Skeletal muscle tissue (tissue), 3 donors: ENCODE measurements at regions not wholly inside any gene's neighbourhood (a gene's known extent, or its start where the extent isn't known, plus 50 kb on each side); places are given as distances from the start of the nearest gene placed in this dataset.

Experiments
- H3K27ac ChIP-seq: one replicate; pipeline ENCODE4 v1.7.0; 2013; ENCODE audit warnings: mild to moderate bottlenecking, low read depth, low read length, inconsistent platforms
- H3K27me3 ChIP-seq, 3 donors: one replicate each; pipeline ENCODE4 v1.7.0; 2013; ENCODE audit warnings: low read length in 3 of 3; ENCODE audit not compliant: control insufficient read depth in 3 of 3, insufficient read depth in 3 of 3
- H3K36me3 ChIP-seq, 3 donors: one replicate each; pipeline ENCODE4 v1.7.0; 2013; ENCODE audit warnings: low read length in 3 of 3; ENCODE audit not compliant: control insufficient read depth in 3 of 3, insufficient read depth in 3 of 3
- H3K4me1 ChIP-seq, 3 donors: one replicate each; pipeline ENCODE4 v1.7.0; 2013; ENCODE audit warnings: low read length in 3 of 3, mild to moderate bottlenecking in 3 of 3; ENCODE audit not compliant: control insufficient read depth in 3 of 3, insufficient read depth in 3 of 3
- H3K4me3 ChIP-seq, 3 donors: one replicate each; pipeline ENCODE4 v1.7.0; 2013; ENCODE audit warnings: low read length in 3 of 3
- H3K9ac ChIP-seq, 3 donors: one replicate each; pipeline ENCODE4 v1.7.0; 2013; ENCODE audit warnings: low read length in 3 of 3, mild to moderate bottlenecking in 3 of 3, moderate library complexity in 2 of 3, low read depth in 1 of 3
- H3K9me3 ChIP-seq, 3 donors: one replicate each; pipeline ENCODE4 v1.7.0; 2013; ENCODE audit warnings: low read length in 3 of 3; ENCODE audit not compliant: control insufficient read depth in 3 of 3
- donor health status: Osteomylitis.

DNA sequence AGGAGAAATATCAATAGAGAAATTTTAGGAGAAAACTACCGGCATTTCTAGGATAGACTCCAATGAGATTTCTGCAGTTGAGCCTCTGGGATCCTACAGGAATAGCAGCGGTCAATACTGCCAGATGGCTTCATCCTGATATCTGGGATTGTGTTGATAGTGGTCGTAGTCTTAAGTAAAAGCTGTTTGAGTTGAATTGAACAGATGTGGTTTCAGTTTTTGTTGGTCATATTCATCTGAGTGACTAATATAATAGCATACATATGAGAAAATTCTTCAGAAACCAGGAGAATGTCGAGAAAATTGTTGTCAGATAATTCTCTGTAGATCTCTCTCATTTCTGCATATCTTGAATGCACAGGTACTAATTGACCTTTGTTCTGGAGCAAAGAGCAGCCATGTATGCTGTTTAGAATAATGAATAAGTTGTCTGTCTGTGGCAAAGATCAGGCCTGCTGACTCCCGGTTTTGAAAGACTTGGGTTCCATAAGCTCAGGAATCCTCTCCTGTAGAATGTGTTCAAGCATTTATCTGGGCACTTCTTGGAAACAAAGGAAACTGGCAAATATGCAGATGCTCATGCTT is 288.1 kb downstream of the TMX3 start:
- Histone ChIP-seq H3K9ac (no peak overlapping the region), H3K36me3 (no peaks in the 10 kb centered on the region), H3K4me1 (no peaks in the 10 kb centered on the region), H3K27me3 (no peaks in the 10 kb centered on the region), H3K27ac (no peak overlapping the region), H3K4me3 (no peak overlapping the region), H3K9me3 (no peaks in the 10 kb centered on the region)

GRCh38 chr18:68418881-68419280 is 296.0 kb downstream of the TMX3 start:
- H3K4me1 ChIP-seq, result no peaks in the 10 kb centered on the region
- no peak overlapping the region for H3K27ac ChIP-seq
- no peaks in the 10 kb centered on the region for H3K27me3 ChIP-seq
- H3K36me3 ChIP-seq, result no peaks in the 10 kb centered on the region
- no peak overlapping the region for H3K4me3 ChIP-seq
- H3K9ac ChIP-seq, result no peak overlapping the region
- H3K9me3 ChIP-seq, result no peaks in the 10 kb centered on the region

DNA sequence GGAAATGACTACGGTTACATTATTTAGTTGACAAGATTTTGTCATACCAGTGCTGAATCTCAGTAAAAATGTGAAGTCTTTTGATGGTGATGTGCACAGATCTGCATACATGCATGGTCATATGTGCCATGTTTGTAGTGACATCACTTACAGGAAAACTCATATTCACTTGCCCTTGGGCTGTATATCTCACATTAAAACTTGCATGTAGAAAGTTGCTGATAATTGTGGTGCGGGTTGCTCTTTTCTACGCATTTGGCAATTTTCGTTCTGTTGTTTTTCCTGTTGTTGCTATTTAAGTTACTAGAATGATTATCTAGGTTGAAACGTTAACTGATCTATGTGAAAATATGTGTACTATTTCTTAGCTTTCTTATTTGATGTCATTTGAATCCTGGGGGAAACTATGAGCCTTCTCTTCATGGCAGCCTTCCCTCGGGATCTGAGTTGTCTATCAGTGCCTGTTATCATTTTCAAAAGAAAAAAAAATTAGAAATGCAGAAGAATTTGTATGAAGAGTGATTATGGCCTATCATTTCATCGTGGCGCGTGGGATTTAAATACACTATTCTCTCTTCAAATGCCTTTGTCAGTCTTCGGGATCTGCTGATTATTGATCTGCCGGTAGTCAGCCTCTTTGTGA is 296.6 kb downstream of the TMX3 start:
- Histone ChIP-seq H3K4me1 (no peaks in the 10 kb centered on the region), H3K27me3 (no peaks in the 10 kb centered on the region), H3K9ac (no peak overlapping the region), H3K27ac (no peak overlapping the region), H3K36me3 (no peaks in the 10 kb centered on the region), H3K9me3 (no peaks in the 10 kb centered on the region), H3K4me3 (no peak overlapping the region)

GRCh38 chr18:68417826-68418225 is 297.1 kb downstream of the TMX3 start:
- no peaks in the 10 kb centered on the region for H3K36me3 ChIP-seq
- H3K4me3 ChIP-seq, result no peak overlapping the region
- H3K27ac ChIP-seq, result no peak overlapping the region
- no peak overlapping the region for H3K9ac ChIP-seq
- H3K9me3 ChIP-seq, result no peaks in the 10 kb centered on the region
- no peaks in the 10 kb centered on the region for H3K4me1 ChIP-seq
- H3K27me3 ChIP-seq, result no peaks in the 10 kb centered on the region

DNA sequence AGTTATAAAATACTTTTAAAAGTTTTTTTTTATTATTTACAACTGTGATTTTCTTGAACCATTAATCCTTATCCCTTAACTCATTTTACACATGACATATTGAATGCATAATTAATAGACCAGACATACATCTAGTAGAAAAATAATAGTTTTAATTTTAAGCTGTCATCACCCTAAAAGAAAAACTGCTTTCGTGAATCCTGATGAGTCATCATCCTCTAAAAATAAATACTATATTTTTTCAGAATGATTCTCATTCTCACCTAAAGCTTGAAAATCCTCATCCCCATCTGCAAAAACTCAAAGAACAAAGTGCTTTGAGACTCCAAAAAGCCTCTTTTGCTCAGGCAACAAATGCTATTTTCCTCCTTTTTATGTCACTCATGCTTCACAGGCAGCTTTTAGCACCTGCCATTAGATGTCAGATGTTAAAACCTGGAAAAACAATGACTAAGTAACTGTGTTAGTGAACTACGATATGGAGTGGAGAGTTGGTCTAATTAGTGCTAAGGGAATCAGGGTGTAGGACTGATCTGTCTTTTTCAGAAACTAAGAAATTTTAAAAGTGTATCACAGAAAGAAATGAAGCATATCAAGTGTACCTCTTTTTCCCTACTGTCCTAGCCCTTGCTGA is 297.6 kb downstream of the TMX3 start:
- Histone ChIP-seq H3K27ac (no peak overlapping the region), H3K4me1 (no peaks in the 10 kb centered on the region), H3K9me3 (no peaks in the 10 kb centered on the region), H3K27me3 (no peaks in the 10 kb centered on the region), H3K36me3 (no peaks in the 10 kb centered on the region), H3K9ac (no peak overlapping the region), H3K4me3 (no peak overlapping the region)

- no peaks in the 10 kb centered on the region for H3K27me3 ChIP-seq
- no peaks in the 10 kb centered on the region for H3K9me3 ChIP-seq
- H3K4me3 ChIP-seq, result no peak overlapping the region
- H3K9ac ChIP-seq, result no peak overlapping the region
- H3K27ac ChIP-seq, result no peak overlapping the region
- no peaks in the 10 kb centered on the region for H3K36me3 ChIP-seq
- H3K4me1 ChIP-seq, result no peaks in the 10 kb centered on the region
These were observed 300.5 kb downstream of the TMX3 start for GRCh38 chr18:68414407-68414806.

- Histone ChIP-seq H3K4me3 (no peak overlapping the region), H3K9ac (no peak overlapping the region), H3K36me3 (no peaks in the 10 kb centered on the region), H3K27me3 (no peaks in the 10 kb centered on the region), H3K4me1 (no peaks in the 10 kb centered on the region), H3K27ac (no peak overlapping the region), H3K9me3 (no peaks in the 10 kb centered on the region)
These were observed 305.3 kb downstream of the TMX3 start for GRCh38 chr18:68409576-68409975.

DNA sequence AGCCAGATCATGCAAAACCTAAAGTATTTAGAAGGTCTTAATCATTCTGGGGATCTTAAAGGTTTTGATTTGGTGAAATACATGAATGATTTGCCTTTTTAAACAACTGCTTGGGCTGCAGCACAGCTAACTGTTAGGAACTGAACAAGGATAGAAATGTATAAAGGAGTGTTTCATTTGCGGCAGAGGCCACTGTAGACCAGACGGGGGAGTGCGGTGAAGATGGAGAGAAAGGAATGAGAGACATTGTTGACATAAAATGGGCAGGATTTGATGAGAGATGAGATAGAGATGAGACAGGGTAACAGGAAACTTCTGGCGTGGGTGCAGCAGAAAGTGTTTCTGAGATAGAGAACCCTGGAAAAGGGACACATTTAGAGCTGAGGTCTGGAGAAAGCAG is 308.1 kb downstream of the TMX3 start:
- no peaks in the 10 kb centered on the region for H3K27me3 ChIP-seq
- no peak overlapping the region for H3K27ac ChIP-seq
- H3K9ac ChIP-seq, result no peak overlapping the region
- H3K4me3 ChIP-seq, result no peak overlapping the region
- no peaks in the 10 kb centered on the region for H3K4me1 ChIP-seq
- H3K9me3 ChIP-seq, result no peaks in the 10 kb centered on the region
- no peaks in the 10 kb centered on the region for H3K36me3 ChIP-seq

DNA sequence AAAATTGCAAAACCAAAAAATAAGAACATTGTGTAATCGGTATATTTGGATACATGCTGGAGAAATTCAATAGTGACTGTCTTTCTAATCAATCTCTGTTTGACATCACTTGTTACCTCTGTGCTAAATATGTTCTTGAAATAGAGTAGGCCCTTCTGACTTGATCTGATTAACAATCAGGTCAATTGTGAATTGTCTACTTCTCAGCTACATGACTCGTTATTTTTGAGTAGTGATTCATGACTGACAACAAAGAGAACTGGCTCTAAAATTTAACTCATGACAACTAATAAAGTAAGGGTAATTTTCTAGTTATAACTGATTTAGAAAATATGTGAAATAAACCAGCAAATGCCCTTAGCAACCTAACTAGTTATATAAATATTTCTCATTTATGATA is 312.1 kb downstream of the TMX3 start:
- H3K36me3 ChIP-seq, result no peaks in the 10 kb centered on the region
- no peaks in the 10 kb centered on the region for H3K9me3 ChIP-seq
- H3K4me3 ChIP-seq, result no peak overlapping the region
- no peak overlapping the region for H3K27ac ChIP-seq
- no peak overlapping the region for H3K9ac ChIP-seq
- H3K4me1 ChIP-seq, result no peaks in the 10 kb centered on the region
- H3K27me3 ChIP-seq, result no peaks in the 10 kb centered on the region

- Histone ChIP-seq H3K9me3 (no peaks in the 10 kb centered on the region), H3K27ac (no peak overlapping the region), H3K9ac (no peak overlapping the region), H3K27me3 (no peaks in the 10 kb centered on the region), H3K36me3 (no peaks in the 10 kb centered on the region), H3K4me3 (no peak overlapping the region), H3K4me1 (no peaks in the 10 kb centered on the region)
These were observed 314.0 kb downstream of the TMX3 start for GRCh38 chr18:68400889-68401288.
